ENCODE measurements at regions not wholly inside any gene's neighbourhood (a gene's known extent, or its start where the extent isn't known, plus 50 kb on each side); places are given as distances from the start of the nearest gene placed in this dataset.
"Not testable (repeated sequence)": the region's sequence is repeated elsewhere in the genome, so short reads cannot be mapped to it uniquely, and the experiment has no call there.

- CTCF ChIA-PET = no interaction called here
- no CpG with 5 or more reads among the region's 2 CpGs for WGBS (ENCODE audit: insufficient coverage)
These were observed 970.9 kb upstream of the AUTS2 start for GRCh38 chr7:68627247-68627864.

GRCh38 chr7:68630914-68631313 lies 967.4 kb upstream of the AUTS2 start:
- H3K4me3 ChIP-seq (ENCODE audit: control insufficient read depth in 1 of 7, extremely low read depth in 1 of 7, insufficient read depth in 4 of 7, low read depth in 2 of 7, low read length in 6 of 7); H3K27ac ChIP-seq (ENCODE audit: insufficient read depth in 1 of 2, low read depth in 1 of 2, low read length in 2 of 2, poor library complexity in 1 of 2, severe bottlenecking in 2 of 2); H3K27me3 ChIP-seq (replicated peaks in 2 of 5; ENCODE audit: control insufficient read depth in 4 of 5, insufficient read depth in 5 of 5, low read length in 4 of 5); H3K9me3 ChIP-seq (ENCODE audit: control extremely low read depth in 1 of 5, control insufficient read depth in 4 of 5, insufficient read depth in 2 of 5, low read depth in 1 of 5, low read length in 4 of 5); H3K4me1 ChIP-seq (ENCODE audit: control extremely low read depth in 1 of 4, control insufficient read depth in 4 of 4, insufficient read depth in 4 of 4, low read length in 3 of 4); POLR2A ChIA-PET; CTCF ChIA-PET; H3K36me3 ChIP-seq (ENCODE audit: control insufficient read depth in 4 of 4, insufficient read depth in 4 of 4, low read length in 3 of 4); DNase-seq: not testable (repeated sequence)
- 100% methylated on average over 2 of the region's 3 CpGs for WGBS (ENCODE audit: insufficient coverage)

More at GRCh38 chr7:68627247-68627864, 970.9 kb upstream of the AUTS2 start:
- DNase-seq = no peak
- Histone ChIP-seq H3K9me3 (ENCODE audit: control extremely low read depth in 1 of 5, control insufficient read depth in 4 of 5, insufficient read depth in 2 of 5, low read depth in 1 of 5, low read length in 4 of 5) (no peaks in the 10 kb centered on the region), H3K36me3 (ENCODE audit: control insufficient read depth in 4 of 4, insufficient read depth in 4 of 4, low read length in 3 of 4) (no peaks in the 10 kb centered on the region), H3K4me1 (ENCODE audit: control extremely low read depth in 1 of 4, control insufficient read depth in 4 of 4, insufficient read depth in 4 of 4, low read length in 3 of 4) (no peaks in the 10 kb centered on the region), H3K27me3 (replicated peaks in 2 of 5; ENCODE audit: control insufficient read depth in 4 of 5, insufficient read depth in 5 of 5, low read length in 4 of 5) (no peaks in the 10 kb centered on the region), H3K4me3 (ENCODE audit: control insufficient read depth in 1 of 7, extremely low read depth in 1 of 7, insufficient read depth in 4 of 7, low read depth in 2 of 7, low read length in 6 of 7) (no peak overlapping the region), H3K27ac (ENCODE audit: insufficient read depth in 1 of 2, low read depth in 1 of 2, low read length in 2 of 2, poor library complexity in 1 of 2, severe bottlenecking in 2 of 2) (no peak overlapping the region)
- POLR2A ChIA-PET = no interaction called here

- no peak for DNase-seq
- Histone ChIP-seq H3K4me3 (ENCODE audit: control insufficient read depth in 1 of 7, extremely low read depth in 1 of 7, insufficient read depth in 4 of 7, low read depth in 2 of 7, low read length in 6 of 7) (no peak overlapping the region), H3K9me3 (ENCODE audit: control extremely low read depth in 1 of 5, control insufficient read depth in 4 of 5, insufficient read depth in 2 of 5, low read depth in 1 of 5, low read length in 4 of 5) (peaks cover 0 to 5% (median 3%) of the 10 kb centered on the region in 5 experiments), H3K27ac (ENCODE audit: insufficient read depth in 1 of 2, low read depth in 1 of 2, low read length in 2 of 2, poor library complexity in 1 of 2, severe bottlenecking in 2 of 2) (no peak overlapping the region), H3K27me3 (replicated peaks in 2 of 5; ENCODE audit: control insufficient read depth in 4 of 5, insufficient read depth in 5 of 5, low read length in 4 of 5) (no peaks in the 10 kb centered on the region), H3K4me1 (ENCODE audit: control extremely low read depth in 1 of 4, control insufficient read depth in 4 of 4, insufficient read depth in 4 of 4, low read length in 3 of 4) (no peaks in the 10 kb centered on the region), H3K36me3 (ENCODE audit: control insufficient read depth in 4 of 4, insufficient read depth in 4 of 4, low read length in 3 of 4) (no peaks in the 10 kb centered on the region)
- POLR2A ChIA-PET = no interaction called here
- CTCF ChIA-PET = no interaction called here
- WGBS (ENCODE audit: insufficient coverage) = no CpG with 5 or more reads among the region's 3 CpGs
These were observed 958.2 kb upstream of the AUTS2 start for GRCh38 chr7:68640103-68640502.

GRCh38 chr7:68642727-68643126 lies 955.5 kb upstream of the AUTS2 start:
- DNase-seq = no peak
- CTCF ChIA-PET = no interaction called here
- Histone ChIP-seq H3K27me3 (replicated peaks in 2 of 5; ENCODE audit: control insufficient read depth in 4 of 5, insufficient read depth in 5 of 5, low read length in 4 of 5) (no peaks in the 10 kb centered on the region), H3K27ac (ENCODE audit: insufficient read depth in 1 of 2, low read depth in 1 of 2, low read length in 2 of 2, poor library complexity in 1 of 2, severe bottlenecking in 2 of 2) (no peak overlapping the region), H3K36me3 (ENCODE audit: control insufficient read depth in 4 of 4, insufficient read depth in 4 of 4, low read length in 3 of 4) (no peaks in the 10 kb centered on the region), H3K4me1 (ENCODE audit: control extremely low read depth in 1 of 4, control insufficient read depth in 4 of 4, insufficient read depth in 4 of 4, low read length in 3 of 4) (no peaks in the 10 kb centered on the region), H3K4me3 (ENCODE audit: control insufficient read depth in 1 of 7, extremely low read depth in 1 of 7, insufficient read depth in 4 of 7, low read depth in 2 of 7, low read length in 6 of 7) (no peak overlapping the region), H3K9me3 (ENCODE audit: control extremely low read depth in 1 of 5, control insufficient read depth in 4 of 5, insufficient read depth in 2 of 5, low read depth in 1 of 5, low read length in 4 of 5) (peaks cover 0 to 5% (median 3%) of the 10 kb centered on the region in 5 experiments)
- WGBS (ENCODE audit: insufficient coverage) = no CpG with 5 or more reads among the region's 3 CpGs
- POLR2A ChIA-PET = no interaction called here

- no peak for DNase-seq
- Histone ChIP-seq H3K4me3 (ENCODE audit: control insufficient read depth in 1 of 7, extremely low read depth in 1 of 7, insufficient read depth in 4 of 7, low read depth in 2 of 7, low read length in 6 of 7) (no peak overlapping the region), H3K4me1 (ENCODE audit: control extremely low read depth in 1 of 4, control insufficient read depth in 4 of 4, insufficient read depth in 4 of 4, low read length in 3 of 4) (no peaks in the 10 kb centered on the region), H3K27me3 (replicated peaks in 2 of 5; ENCODE audit: control insufficient read depth in 4 of 5, insufficient read depth in 5 of 5, low read length in 4 of 5) (no peaks in the 10 kb centered on the region), H3K36me3 (ENCODE audit: control insufficient read depth in 4 of 4, insufficient read depth in 4 of 4, low read length in 3 of 4) (no peaks in the 10 kb centered on the region), H3K9me3 (ENCODE audit: control extremely low read depth in 1 of 5, control insufficient read depth in 4 of 5, insufficient read depth in 2 of 5, low read depth in 1 of 5, low read length in 4 of 5) (no peaks in the 10 kb centered on the region), H3K27ac (ENCODE audit: insufficient read depth in 1 of 2, low read depth in 1 of 2, low read length in 2 of 2, poor library complexity in 1 of 2, severe bottlenecking in 2 of 2) (no peak overlapping the region)
- WGBS (ENCODE audit: insufficient coverage) = no CpG with 5 or more reads among the region's 1 CpG
- CTCF ChIA-PET = no interaction called here
- POLR2A ChIA-PET = no interaction called here
These were observed 934.9 kb upstream of the AUTS2 start for GRCh38 chr7:68663392-68663791.

- H3K27me3 ChIP-seq (replicated peaks in 2 of 5; ENCODE audit: control insufficient read depth in 4 of 5, insufficient read depth in 5 of 5, low read length in 4 of 5) = no peaks in the 10 kb centered on the region
- no peak overlapping the region for H3K27ac ChIP-seq (ENCODE audit: insufficient read depth in 1 of 2, low read depth in 1 of 2, low read length in 2 of 2, poor library complexity in 1 of 2, severe bottlenecking in 2 of 2)
- no peaks in the 10 kb centered on the region for H3K4me1 ChIP-seq (ENCODE audit: control extremely low read depth in 1 of 4, control insufficient read depth in 4 of 4, insufficient read depth in 4 of 4, low read length in 3 of 4)
- no peak overlapping the region for H3K4me3 ChIP-seq (ENCODE audit: control insufficient read depth in 1 of 7, extremely low read depth in 1 of 7, insufficient read depth in 4 of 7, low read depth in 2 of 7, low read length in 6 of 7)
- ChIA-PET CTCF (no interaction called here), POLR2A (interaction anchor here (0.6 kb wide), 1 partner anchor 111 kb away, joined by 5 read pairs; no protein-coding TSS in a partner anchor)
- DNase-seq = no peak
- peaks cover 0 to 5% (median 2%) of the 10 kb centered on the region in 5 experiments for H3K9me3 ChIP-seq (ENCODE audit: control extremely low read depth in 1 of 5, control insufficient read depth in 4 of 5, insufficient read depth in 2 of 5, low read depth in 1 of 5, low read length in 4 of 5)
- H3K36me3 ChIP-seq (ENCODE audit: control insufficient read depth in 4 of 4, insufficient read depth in 4 of 4, low read length in 3 of 4) = no peaks in the 10 kb centered on the region
- 96% methylated on average over 2 of the region's 2 CpGs for WGBS (ENCODE audit: insufficient coverage)
These were observed 927.2 kb upstream of the AUTS2 start for GRCh38 chr7:68671046-68671445.

GRCh38 chr7:68671671-68672070 lies 926.6 kb upstream of the AUTS2 start:
- H3K27ac ChIP-seq (ENCODE audit: insufficient read depth in 1 of 2, low read depth in 1 of 2, low read length in 2 of 2, poor library complexity in 1 of 2, severe bottlenecking in 2 of 2) = no peak overlapping the region
- H3K9me3 ChIP-seq (ENCODE audit: control extremely low read depth in 1 of 5, control insufficient read depth in 4 of 5, insufficient read depth in 2 of 5, low read depth in 1 of 5, low read length in 4 of 5) = peaks cover 0 to 5% (median 2%) of the 10 kb centered on the region in 5 experiments
- no peak overlapping the region for H3K4me3 ChIP-seq (ENCODE audit: control insufficient read depth in 1 of 7, extremely low read depth in 1 of 7, insufficient read depth in 4 of 7, low read depth in 2 of 7, low read length in 6 of 7)
- H3K36me3 ChIP-seq (ENCODE audit: control insufficient read depth in 4 of 4, insufficient read depth in 4 of 4, low read length in 3 of 4) = no peaks in the 10 kb centered on the region
- H3K27me3 ChIP-seq (replicated peaks in 2 of 5; ENCODE audit: control insufficient read depth in 4 of 5, insufficient read depth in 5 of 5, low read length in 4 of 5) = no peaks in the 10 kb centered on the region
- DNase-seq = no peak
- 67% methylated on average over 1 of the region's 2 CpGs for WGBS (ENCODE audit: insufficient coverage)
- H3K4me1 ChIP-seq (ENCODE audit: control extremely low read depth in 1 of 4, control insufficient read depth in 4 of 4, insufficient read depth in 4 of 4, low read length in 3 of 4) = no peaks in the 10 kb centered on the region
- CTCF ChIA-PET = no interaction called here
- POLR2A ChIA-PET = no interaction called here
